NCI-H526 treated with DMSO at 0.1 percent for 48 hours (cell line): ENCODE measurements at regions not wholly inside any gene's neighbourhood (a gene's known extent, or its start where the extent isn't known, plus 50 kb on each side); places are given as distances from the start of the nearest gene placed in this dataset.
"Not testable (repeated sequence)": the region's sequence is repeated elsewhere in the genome, so short reads cannot be mapped to it uniquely, and the experiment has no call there.

ENCODE experiments used
- DNase-seq: peaks from one replicate; lab custom pipeline; 2025; lab: John Stamatoyannopoulos, UW

GRCh38 chr14:46147452-46147851, 504.1 kb downstream of the RPL10L start:
- no peak for DNase-seq

- no peak for DNase-seq
Measured at GRCh38 chr14:46147024-46147423, 504.6 kb downstream of the RPL10L start.

GRCh38 chr14:46140445-46140844, 511.1 kb downstream of the RPL10L start:
- DNase-seq = no peak

- DNase-seq = no peak
Measured at GRCh38 chr14:46139649-46140048, 511.9 kb downstream of the RPL10L start.

GRCh38 chr14:46137786-46138185, 513.8 kb downstream of the RPL10L start:
- DNase-seq = no peak

- DNase-seq = no peak
Measured at GRCh38 chr14:46136456-46136855, 515.1 kb downstream of the RPL10L start.

- DNase-seq = no peak
Measured at GRCh38 chr14:46108228-46108627, 543.4 kb downstream of the RPL10L start.

GRCh38 chr14:46100901-46101300, 550.7 kb downstream of the RPL10L start:
- DNase-seq = not testable (repeated sequence)

GRCh38 chr14:46091819-46092218, 559.8 kb downstream of the RPL10L start:
- DNase-seq = no peak

- DNase-seq = no peak
Measured at GRCh38 chr14:46087604-46088003, 564.0 kb downstream of the RPL10L start.

GRCh38 chr14:46074061-46074460, 577.5 kb downstream of the RPL10L start:
- no peak for DNase-seq

- DNase-seq = no peak
Measured at GRCh38 chr14:46063872-46064271, 587.7 kb downstream of the RPL10L start.

GRCh38 chr14:46058964-46059563, 592.5 kb downstream of the RPL10L start:
- DNase-seq = no peak

GRCh38 chr14:46057799-46058198, 593.8 kb downstream of the RPL10L start:
- no peak for DNase-seq

GRCh38 chr14:46054526-46054925, 597.1 kb downstream of the RPL10L start:
- no peak for DNase-seq

- no peak for DNase-seq
Measured at GRCh38 chr14:46053221-46053620, 598.4 kb downstream of the RPL10L start.

- no peak for DNase-seq
Measured at GRCh38 chr14:46051796-46052195, 599.8 kb downstream of the RPL10L start.

- no peak for DNase-seq
Measured at GRCh38 chr14:46048127-46048526, 603.5 kb downstream of the RPL10L start.

GRCh38 chr14:46036099-46036498, 615.5 kb downstream of the RPL10L start:
- no peak for DNase-seq

- no peak for DNase-seq
Measured at GRCh38 chr14:46034305-46034704, 617.3 kb downstream of the RPL10L start.

GRCh38 chr14:46018846-46019420, 632.6 kb downstream of the RPL10L start:
- DNase-seq = no peak

- no peak for DNase-seq
Measured at GRCh38 chr14:46008348-46008747, 643.2 kb downstream of the RPL10L start.

- no peak for DNase-seq
Measured at GRCh38 chr14:45998554-45998953, 653.0 kb downstream of the RPL10L start.

GRCh38 chr14:45990252-45990651, 661.3 kb downstream of the RPL10L start:
- no peak for DNase-seq
